ENCODE measurements at regions not wholly inside any gene's neighbourhood (a gene's known extent, or its start where the extent isn't known, plus 50 kb on each side); places are given as distances from the start of the nearest gene placed in this dataset.

DNA sequence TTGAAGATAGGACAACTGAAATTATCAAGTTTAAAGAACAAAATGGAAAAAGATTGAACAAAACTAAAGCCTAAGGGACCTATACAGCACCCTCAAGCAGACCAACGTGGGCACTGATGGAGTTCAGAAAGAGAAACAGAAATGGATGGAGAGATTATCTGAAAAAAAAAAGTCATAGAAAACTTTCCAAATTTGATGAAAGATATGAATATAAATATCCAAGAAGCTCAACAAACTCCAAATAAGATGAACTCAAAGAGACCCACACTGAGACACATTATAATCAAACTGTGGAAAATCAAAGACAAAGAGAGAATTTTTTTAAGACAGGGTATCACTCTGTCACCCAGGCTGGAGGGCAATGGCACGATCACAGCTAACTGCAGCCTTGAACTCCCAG is 128.6 kb upstream of the PUM3 start:
- Histone ChIP-seq H3K4me1 (ENCODE audit: control extremely low read depth in 1 of 4, control insufficient read depth in 4 of 4, insufficient read depth in 4 of 4, low read length in 3 of 4) (no peaks in the 10 kb centered on the region), H3K27me3 (replicated peaks in 2 of 5; ENCODE audit: control insufficient read depth in 4 of 5, insufficient read depth in 5 of 5, low read length in 4 of 5) (no peaks in the 10 kb centered on the region), H3K9me3 (ENCODE audit: control extremely low read depth in 1 of 5, control insufficient read depth in 4 of 5, insufficient read depth in 2 of 5, low read depth in 1 of 5, low read length in 4 of 5) (peaks cover 0 to 17% (median 5%) of the 10 kb centered on the region in 5 experiments), H3K4me3 (ENCODE audit: control insufficient read depth in 1 of 7, extremely low read depth in 1 of 7, insufficient read depth in 4 of 7, low read depth in 2 of 7, low read length in 6 of 7) (no peak overlapping the region), H3K27ac (ENCODE audit: insufficient read depth in 1 of 2, low read depth in 1 of 2, low read length in 2 of 2, poor library complexity in 1 of 2, severe bottlenecking in 2 of 2) (no peak overlapping the region), H3K36me3 (ENCODE audit: control insufficient read depth in 4 of 4, insufficient read depth in 4 of 4, low read length in 3 of 4) (no peaks in the 10 kb centered on the region)
- WGBS (ENCODE audit: insufficient coverage) = 83% methylated on average over 1 of the region's 2 CpGs
- ChIA-PET CTCF (no interaction called here), POLR2A (no interaction called here)
- no peak for DNase-seq

DNA sequence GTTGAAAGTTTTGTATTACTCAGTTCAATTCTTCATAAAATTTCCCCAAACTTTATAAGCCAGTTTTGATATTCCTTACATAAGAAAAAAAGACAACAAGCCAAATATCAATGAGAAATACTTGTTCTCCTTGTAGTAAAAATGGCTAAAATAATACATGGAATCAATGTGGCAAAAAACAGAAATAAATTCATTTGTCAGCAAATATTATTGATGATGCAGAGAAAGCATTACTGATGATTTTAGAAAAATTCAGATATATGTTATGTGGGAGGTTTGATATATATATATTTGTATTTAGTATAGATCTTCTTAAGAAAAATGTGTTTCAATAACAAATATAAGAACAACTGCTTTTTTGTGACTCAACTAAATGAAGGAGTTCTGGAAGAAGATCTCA is 127.0 kb upstream of the PUM3 start:
- H3K4me3 ChIP-seq (ENCODE audit: control insufficient read depth in 1 of 7, extremely low read depth in 1 of 7, insufficient read depth in 4 of 7, low read depth in 2 of 7, low read length in 6 of 7) = no peak overlapping the region
- POLR2A ChIA-PET = interaction anchor here (0.6 kb wide), 1 partner anchor 1802 kb away, joined by 3 read pairs; no protein-coding TSS in a partner anchor
- no peak for DNase-seq
- no peak overlapping the region for H3K27ac ChIP-seq (ENCODE audit: insufficient read depth in 1 of 2, low read depth in 1 of 2, low read length in 2 of 2, poor library complexity in 1 of 2, severe bottlenecking in 2 of 2)
- no peaks in the 10 kb centered on the region for H3K4me1 ChIP-seq (ENCODE audit: control extremely low read depth in 1 of 4, control insufficient read depth in 4 of 4, insufficient read depth in 4 of 4, low read length in 3 of 4)
- H3K36me3 ChIP-seq (ENCODE audit: control insufficient read depth in 4 of 4, insufficient read depth in 4 of 4, low read length in 3 of 4) = no peaks in the 10 kb centered on the region
- CTCF ChIA-PET = no interaction called here
- H3K9me3 ChIP-seq (ENCODE audit: control extremely low read depth in 1 of 5, control insufficient read depth in 4 of 5, insufficient read depth in 2 of 5, low read depth in 1 of 5, low read length in 4 of 5) = peaks cover 0 to 17% (median 5%) of the 10 kb centered on the region in 5 experiments
- no peaks in the 10 kb centered on the region for H3K27me3 ChIP-seq (replicated peaks in 2 of 5; ENCODE audit: control insufficient read depth in 4 of 5, insufficient read depth in 5 of 5, low read length in 4 of 5)

DNA sequence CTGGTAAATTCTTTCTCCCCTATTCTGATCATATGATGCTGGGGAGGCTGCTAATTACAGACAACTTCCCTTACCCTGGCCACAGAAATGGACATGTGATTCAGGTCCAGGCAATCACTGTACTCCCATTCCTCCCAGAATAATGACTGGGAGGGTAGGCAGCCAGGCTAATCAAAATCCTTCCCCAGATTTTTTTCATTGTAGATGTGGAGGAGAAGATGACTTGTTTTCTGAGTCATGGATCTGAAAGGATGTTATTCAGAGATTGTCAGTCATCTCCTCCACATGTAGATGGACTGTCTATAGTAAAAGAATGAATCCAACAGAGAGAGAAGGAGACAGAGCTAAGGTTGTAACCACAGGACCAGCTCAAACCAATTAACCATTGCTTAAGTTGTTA is 123.9 kb upstream of the PUM3 start:
- no peak overlapping the region for H3K4me3 ChIP-seq (ENCODE audit: control insufficient read depth in 1 of 7, extremely low read depth in 1 of 7, insufficient read depth in 4 of 7, low read depth in 2 of 7, low read length in 6 of 7)
- H3K9me3 ChIP-seq (ENCODE audit: control extremely low read depth in 1 of 5, control insufficient read depth in 4 of 5, insufficient read depth in 2 of 5, low read depth in 1 of 5, low read length in 4 of 5) = peaks cover 0 to 10% (median 3%) of the 10 kb centered on the region in 5 experiments
- ChIA-PET CTCF (interaction anchor here (1.5 kb wide), 1 partner anchor 8 kb away, joined by 4 read pairs; no protein-coding TSS in a partner anchor), POLR2A (no interaction called here)
- no peaks in the 10 kb centered on the region for H3K4me1 ChIP-seq (ENCODE audit: control extremely low read depth in 1 of 4, control insufficient read depth in 4 of 4, insufficient read depth in 4 of 4, low read length in 3 of 4)
- DNase-seq = no peak
- H3K27me3 ChIP-seq (replicated peaks in 2 of 5; ENCODE audit: control insufficient read depth in 4 of 5, insufficient read depth in 5 of 5, low read length in 4 of 5) = peaks cover 0 to 3% (median 0%) of the 10 kb centered on the region in 5 experiments
- H3K27ac ChIP-seq (ENCODE audit: insufficient read depth in 1 of 2, low read depth in 1 of 2, low read length in 2 of 2, poor library complexity in 1 of 2, severe bottlenecking in 2 of 2) = no peak overlapping the region
- no peaks in the 10 kb centered on the region for H3K36me3 ChIP-seq (ENCODE audit: control insufficient read depth in 4 of 4, insufficient read depth in 4 of 4, low read length in 3 of 4)

DNA sequence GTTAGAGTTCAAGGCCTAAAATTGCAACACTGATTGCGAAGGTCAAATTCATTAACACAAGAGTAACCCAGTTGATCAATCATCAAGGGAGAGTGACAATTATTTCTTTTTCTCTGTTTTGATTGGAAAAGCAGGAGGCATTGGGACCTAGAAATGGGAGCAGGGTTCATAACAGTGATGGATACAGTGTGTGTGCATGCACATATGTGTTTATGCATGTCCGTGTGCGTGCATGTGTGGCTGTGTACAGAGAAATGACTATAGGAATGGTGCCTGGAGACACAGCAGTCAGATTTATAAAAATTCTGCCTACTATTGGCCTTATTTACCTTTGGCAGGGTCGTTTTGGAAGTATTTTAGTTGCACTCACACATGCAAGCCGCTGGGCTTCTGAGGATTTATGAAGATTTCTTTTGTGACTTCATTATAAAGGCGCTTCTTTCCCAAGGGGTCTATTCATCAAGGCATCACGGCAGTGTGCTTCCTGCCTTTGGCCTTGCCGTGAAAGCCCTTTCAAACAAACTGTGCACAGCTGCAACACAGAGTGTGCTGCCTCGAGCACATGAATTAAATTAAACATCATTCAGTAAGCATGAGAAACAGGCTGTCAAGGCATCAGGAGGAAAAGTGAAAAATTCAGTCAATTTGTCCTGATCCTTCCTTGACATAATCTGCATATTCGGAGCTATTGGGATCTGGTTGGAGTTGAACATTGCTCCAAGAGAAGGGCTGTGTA is 122.8 kb upstream of the PUM3 start:
- WGBS (ENCODE audit: insufficient coverage) = 58% methylated on average over 5 of the region's 10 CpGs
- no peak for DNase-seq
- Histone ChIP-seq H3K27ac (ENCODE audit: insufficient read depth in 1 of 2, low read depth in 1 of 2, low read length in 2 of 2, poor library complexity in 1 of 2, severe bottlenecking in 2 of 2) (no peak overlapping the region), H3K36me3 (ENCODE audit: control insufficient read depth in 4 of 4, insufficient read depth in 4 of 4, low read length in 3 of 4) (no peaks in the 10 kb centered on the region), H3K9me3 (ENCODE audit: control extremely low read depth in 1 of 5, control insufficient read depth in 4 of 5, insufficient read depth in 2 of 5, low read depth in 1 of 5, low read length in 4 of 5) (peaks cover 0 to 6% (median 0%) of the 10 kb centered on the region in 5 experiments), H3K4me1 (ENCODE audit: control extremely low read depth in 1 of 4, control insufficient read depth in 4 of 4, insufficient read depth in 4 of 4, low read length in 3 of 4) (no peaks in the 10 kb centered on the region), H3K27me3 (replicated peaks in 2 of 5; ENCODE audit: control insufficient read depth in 4 of 5, insufficient read depth in 5 of 5, low read length in 4 of 5) (peaks cover 0 to 3% (median 0%) of the 10 kb centered on the region in 5 experiments), H3K4me3 (ENCODE audit: control insufficient read depth in 1 of 7, extremely low read depth in 1 of 7, insufficient read depth in 4 of 7, low read depth in 2 of 7, low read length in 6 of 7) (no peak overlapping the region)
- CTCF ChIA-PET = no interaction called here
- POLR2A ChIA-PET = no interaction called here

DNA sequence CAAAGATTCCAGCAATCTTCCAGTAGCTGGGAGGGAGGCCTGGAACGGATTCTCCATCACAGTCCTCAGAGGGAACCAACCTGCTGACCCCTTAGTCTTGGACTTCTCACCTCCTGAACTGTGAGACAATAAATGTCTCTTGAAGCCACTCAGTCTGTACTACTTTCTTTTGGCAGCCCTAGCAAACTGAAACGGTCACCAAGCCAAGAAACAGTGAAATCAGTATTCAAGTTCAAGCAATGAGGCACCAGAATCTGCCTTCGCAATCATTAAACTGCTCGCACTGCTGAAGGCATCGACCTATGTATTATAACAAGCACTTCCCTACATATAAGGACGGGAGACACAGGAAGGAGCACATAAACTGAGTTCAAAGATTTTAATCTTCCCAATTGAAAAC is 120.6 kb upstream of the PUM3 start:
- no peak for DNase-seq
- CTCF ChIA-PET = no interaction called here
- 100% methylated on average over 2 of the region's 6 CpGs for WGBS (ENCODE audit: insufficient coverage)
- no peaks in the 10 kb centered on the region for H3K4me1 ChIP-seq (ENCODE audit: control extremely low read depth in 1 of 4, control insufficient read depth in 4 of 4, insufficient read depth in 4 of 4, low read length in 3 of 4)
- no peaks in the 10 kb centered on the region for H3K36me3 ChIP-seq (ENCODE audit: control insufficient read depth in 4 of 4, insufficient read depth in 4 of 4, low read length in 3 of 4)
- H3K4me3 ChIP-seq (ENCODE audit: control insufficient read depth in 1 of 7, extremely low read depth in 1 of 7, insufficient read depth in 4 of 7, low read depth in 2 of 7, low read length in 6 of 7) = no peak overlapping the region
- no peaks in the 10 kb centered on the region for H3K9me3 ChIP-seq (ENCODE audit: control extremely low read depth in 1 of 5, control insufficient read depth in 4 of 5, insufficient read depth in 2 of 5, low read depth in 1 of 5, low read length in 4 of 5)
- H3K27me3 ChIP-seq (replicated peaks in 2 of 5; ENCODE audit: control insufficient read depth in 4 of 5, insufficient read depth in 5 of 5, low read length in 4 of 5) = peaks cover 0 to 3% (median 0%) of the 10 kb centered on the region in 5 experiments
- H3K27ac ChIP-seq (ENCODE audit: insufficient read depth in 1 of 2, low read depth in 1 of 2, low read length in 2 of 2, poor library complexity in 1 of 2, severe bottlenecking in 2 of 2) = no peak overlapping the region
- POLR2A ChIA-PET = no interaction called here

DNA sequence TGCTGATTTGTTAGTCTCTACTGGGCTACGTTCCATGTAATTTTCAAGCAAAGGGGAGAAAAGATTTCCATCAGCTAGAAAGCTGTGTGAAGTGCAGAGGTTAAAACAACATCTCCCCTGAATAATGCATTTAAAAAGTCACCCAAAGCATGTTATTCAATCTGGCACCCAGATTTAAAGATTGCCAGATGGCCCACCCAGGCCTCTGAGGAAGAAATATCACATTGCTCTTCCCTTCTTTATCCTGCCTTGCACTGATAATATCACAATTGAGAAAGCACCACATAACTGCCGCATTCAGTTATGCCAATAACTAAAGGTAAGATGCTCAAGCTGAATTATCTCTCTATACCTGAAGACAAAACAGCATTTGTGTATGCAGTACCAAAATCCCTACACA is 119.4 kb upstream of the PUM3 start:
- POLR2A ChIA-PET = no interaction called here
- Histone ChIP-seq H3K4me3 (ENCODE audit: control insufficient read depth in 1 of 7, extremely low read depth in 1 of 7, insufficient read depth in 4 of 7, low read depth in 2 of 7, low read length in 6 of 7) (no peak overlapping the region), H3K4me1 (ENCODE audit: control extremely low read depth in 1 of 4, control insufficient read depth in 4 of 4, insufficient read depth in 4 of 4, low read length in 3 of 4) (peaks cover 0 to under 1% (median 0%) of the 10 kb centered on the region in 4 experiments), H3K9me3 (ENCODE audit: control extremely low read depth in 1 of 5, control insufficient read depth in 4 of 5, insufficient read depth in 2 of 5, low read depth in 1 of 5, low read length in 4 of 5) (no peaks in the 10 kb centered on the region), H3K27me3 (replicated peaks in 2 of 5; ENCODE audit: control insufficient read depth in 4 of 5, insufficient read depth in 5 of 5, low read length in 4 of 5) (peaks cover 0 to 3% (median 0%) of the 10 kb centered on the region in 5 experiments), H3K27ac (ENCODE audit: insufficient read depth in 1 of 2, low read depth in 1 of 2, low read length in 2 of 2, poor library complexity in 1 of 2, severe bottlenecking in 2 of 2) (no peak overlapping the region), H3K36me3 (ENCODE audit: control insufficient read depth in 4 of 4, insufficient read depth in 4 of 4, low read length in 3 of 4) (no peaks in the 10 kb centered on the region)
- CTCF ChIA-PET = no interaction called here
- DNase-seq = no peak
- 100% methylated on average over 2 of the region's 2 CpGs for WGBS (ENCODE audit: insufficient coverage)

DNA sequence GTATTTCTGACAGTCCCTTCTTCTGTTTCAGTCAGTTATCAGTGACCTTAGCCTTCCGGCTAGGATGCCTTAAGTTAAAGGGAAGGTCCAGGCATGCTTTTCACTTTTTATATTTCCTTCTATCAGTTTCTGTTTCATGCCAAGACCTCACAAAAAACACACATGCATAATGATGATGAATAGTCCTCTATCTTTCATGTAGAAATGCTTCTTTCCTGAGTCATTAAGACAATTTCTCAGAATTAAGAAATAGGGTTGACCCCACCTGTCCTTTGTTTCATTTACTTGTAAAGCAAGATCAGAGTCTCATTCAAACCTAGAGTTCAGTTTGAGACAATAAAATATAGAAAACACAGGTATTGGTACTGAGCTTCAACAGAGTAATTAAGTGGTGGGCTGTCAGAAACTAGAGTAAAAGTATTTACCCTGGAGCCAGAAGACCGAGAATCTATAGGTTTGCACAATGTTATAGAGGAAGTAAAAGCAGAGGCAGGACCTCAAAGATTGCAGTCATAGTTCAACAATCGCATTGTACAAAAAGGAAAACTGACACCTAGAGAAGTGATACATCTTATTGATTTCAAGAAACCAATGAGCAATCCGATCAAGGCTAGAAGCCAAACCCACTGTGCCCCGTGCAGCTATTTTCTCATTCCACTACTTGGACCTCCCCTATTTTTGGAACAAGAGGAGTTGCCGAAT is 118.7 kb upstream of the PUM3 start:
- H3K36me3 ChIP-seq (ENCODE audit: control insufficient read depth in 4 of 4, insufficient read depth in 4 of 4, low read length in 3 of 4) = no peaks in the 10 kb centered on the region
- no peak for DNase-seq
- H3K4me3 ChIP-seq (ENCODE audit: control insufficient read depth in 1 of 7, extremely low read depth in 1 of 7, insufficient read depth in 4 of 7, low read depth in 2 of 7, low read length in 6 of 7) = no peak overlapping the region
- 94% methylated on average over 4 of the region's 6 CpGs for WGBS (ENCODE audit: insufficient coverage)
- POLR2A ChIA-PET = no interaction called here
- peaks cover 0 to 3% (median 0%) of the 10 kb centered on the region in 5 experiments for H3K27me3 ChIP-seq (replicated peaks in 2 of 5; ENCODE audit: control insufficient read depth in 4 of 5, insufficient read depth in 5 of 5, low read length in 4 of 5)
- CTCF ChIA-PET = no interaction called here
- peaks cover 0 to 3% (median 0%) of the 10 kb centered on the region in 4 experiments for H3K4me1 ChIP-seq (ENCODE audit: control extremely low read depth in 1 of 4, control insufficient read depth in 4 of 4, insufficient read depth in 4 of 4, low read length in 3 of 4)
- no peak overlapping the region for H3K27ac ChIP-seq (ENCODE audit: insufficient read depth in 1 of 2, low read depth in 1 of 2, low read length in 2 of 2, poor library complexity in 1 of 2, severe bottlenecking in 2 of 2)
- no peaks in the 10 kb centered on the region for H3K9me3 ChIP-seq (ENCODE audit: control extremely low read depth in 1 of 5, control insufficient read depth in 4 of 5, insufficient read depth in 2 of 5, low read depth in 1 of 5, low read length in 4 of 5)

Measured in common myeloid progenitor, CD34-positive (primary cell).